GM19455 (cell line): ENCODE measurements at regions not wholly inside any gene's neighbourhood (a gene's known extent, or its start where the extent isn't known, plus 50 kb on each side); places are given as distances from the start of the nearest gene placed in this dataset.

Experiments used
- ATAC-seq: cut with Tn5 transposase; IDR thresholded peaks from one replicate; pipeline ENCODE4 v1.9.1; 2021; ENCODE audit not compliant: unreplicated experiment

DNA sequence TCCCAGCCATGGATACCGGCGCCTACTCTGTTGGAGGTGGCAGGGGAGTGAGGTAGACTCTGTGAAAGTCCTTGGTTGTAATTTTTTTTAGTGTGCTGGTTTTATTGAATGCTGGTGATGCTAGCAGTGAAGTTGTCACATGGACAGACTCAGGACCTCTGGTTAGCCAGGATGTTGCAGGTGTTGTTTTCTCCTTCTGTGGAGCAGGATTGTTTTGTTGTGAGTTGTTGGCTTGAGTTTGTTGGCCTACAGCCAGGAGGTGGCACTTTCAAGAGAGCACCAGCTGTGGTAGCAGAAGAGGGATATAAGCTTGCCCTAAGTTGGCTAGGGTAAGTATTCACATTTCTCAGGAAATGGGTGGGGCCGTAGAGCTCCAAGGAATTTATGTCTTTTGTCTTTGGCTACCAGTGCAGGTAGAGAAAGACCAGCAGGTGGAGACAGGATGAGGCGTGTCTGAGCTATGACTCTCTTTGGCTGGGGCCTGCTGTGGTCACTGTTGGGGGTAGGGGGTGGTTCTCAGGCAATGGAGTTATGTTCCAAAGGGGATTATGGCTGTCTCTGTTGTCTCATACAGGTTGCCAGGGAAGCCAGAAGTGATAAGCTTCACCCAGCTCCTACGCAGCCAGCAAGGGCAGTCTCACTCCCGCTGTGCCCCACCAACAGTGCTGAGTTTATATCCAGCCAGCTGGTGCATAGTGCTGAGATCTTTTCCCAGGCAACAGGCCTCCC is 248.7 kb downstream of the TAF11L14 start:
- ATAC-seq: no peak

DNA sequence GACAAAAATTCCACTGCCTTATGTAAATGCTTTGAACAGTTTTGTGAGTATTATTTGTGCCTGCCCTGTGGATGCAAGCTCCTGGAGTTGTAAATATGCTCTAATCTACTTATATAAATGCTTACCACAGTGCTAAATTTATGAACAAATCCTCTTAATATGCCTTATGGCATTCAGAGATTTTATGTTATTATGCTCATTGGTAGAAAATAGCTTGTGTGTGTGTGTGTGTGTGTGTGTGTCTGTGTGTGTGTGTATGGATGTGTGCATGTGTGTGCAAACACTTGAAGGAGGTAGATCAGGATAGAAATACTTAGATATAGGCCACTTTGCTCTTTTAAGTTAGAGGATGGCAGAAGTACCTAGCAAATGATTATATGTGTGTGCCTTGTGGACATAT is 253.9 kb downstream of the TAF11L14 start:
- ATAC-seq: no peak

DNA sequence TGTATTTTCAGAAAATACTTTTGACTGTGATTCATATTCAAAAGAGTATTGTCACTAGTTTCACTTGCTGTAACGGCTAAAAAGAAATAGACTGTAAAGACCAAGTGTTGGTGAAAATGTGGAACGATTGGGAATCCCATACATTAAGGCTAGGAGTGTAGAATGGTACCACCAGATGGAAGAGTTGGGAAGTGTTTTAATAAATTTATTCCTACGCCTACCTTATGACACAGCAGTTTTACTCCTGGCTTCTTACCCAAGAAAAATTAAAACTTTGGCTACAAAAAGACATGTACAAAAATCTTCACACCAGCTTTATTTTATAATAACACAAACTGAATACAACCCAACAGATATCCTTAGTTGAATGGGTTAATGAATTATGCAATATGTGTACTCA is 256.2 kb downstream of the TAF11L14 start:
- no peak for ATAC-seq

DNA sequence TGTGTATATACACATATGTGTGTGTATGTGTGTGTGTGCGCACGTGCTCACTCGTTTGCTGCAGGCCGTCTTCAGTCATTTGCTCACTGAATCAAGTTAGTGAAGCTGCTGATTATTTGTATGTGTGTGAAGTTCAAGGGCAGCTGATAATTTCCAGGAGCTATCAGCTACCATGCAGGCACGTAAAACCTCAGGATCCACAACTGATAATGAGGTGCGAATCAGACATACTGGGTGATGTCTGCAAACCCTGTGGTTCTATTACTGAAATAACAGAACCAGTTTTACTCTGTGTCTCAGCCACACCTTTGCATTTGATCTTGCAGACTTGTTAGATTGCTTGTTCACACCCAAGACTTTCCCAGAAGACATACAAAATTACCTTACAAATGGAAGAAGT is 257.6 kb downstream of the TAF11L14 start:
- no peak for ATAC-seq

DNA sequence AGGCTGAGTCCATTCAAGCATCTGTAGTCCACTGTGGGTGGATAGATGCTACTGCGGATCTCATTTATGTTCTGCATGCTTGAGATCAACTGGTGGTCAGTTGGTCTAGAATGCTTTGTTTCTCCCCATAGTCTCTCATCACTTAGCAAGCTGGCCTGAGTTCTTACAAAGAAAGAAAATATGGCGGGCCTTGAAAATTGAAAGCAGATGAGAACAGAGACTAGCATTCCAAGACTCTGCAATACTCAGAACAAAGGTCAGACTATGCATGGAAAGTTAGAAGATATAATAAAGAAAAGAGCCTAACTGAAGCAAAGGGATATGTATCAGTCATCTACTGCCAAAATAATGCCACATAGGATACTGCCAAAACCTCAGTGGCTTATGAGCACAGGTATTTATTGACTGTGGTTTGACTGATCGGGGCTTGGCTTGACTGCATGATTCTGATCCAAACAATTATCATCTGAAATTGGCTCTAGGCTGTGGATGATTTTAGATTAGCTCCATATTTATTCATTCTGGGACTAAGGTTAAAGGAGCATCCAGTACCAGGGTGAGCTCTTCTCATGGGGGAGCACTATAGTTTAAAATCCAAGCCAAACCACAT is 258.9 kb downstream of the TAF11L14 start:
- no peak for ATAC-seq

DNA sequence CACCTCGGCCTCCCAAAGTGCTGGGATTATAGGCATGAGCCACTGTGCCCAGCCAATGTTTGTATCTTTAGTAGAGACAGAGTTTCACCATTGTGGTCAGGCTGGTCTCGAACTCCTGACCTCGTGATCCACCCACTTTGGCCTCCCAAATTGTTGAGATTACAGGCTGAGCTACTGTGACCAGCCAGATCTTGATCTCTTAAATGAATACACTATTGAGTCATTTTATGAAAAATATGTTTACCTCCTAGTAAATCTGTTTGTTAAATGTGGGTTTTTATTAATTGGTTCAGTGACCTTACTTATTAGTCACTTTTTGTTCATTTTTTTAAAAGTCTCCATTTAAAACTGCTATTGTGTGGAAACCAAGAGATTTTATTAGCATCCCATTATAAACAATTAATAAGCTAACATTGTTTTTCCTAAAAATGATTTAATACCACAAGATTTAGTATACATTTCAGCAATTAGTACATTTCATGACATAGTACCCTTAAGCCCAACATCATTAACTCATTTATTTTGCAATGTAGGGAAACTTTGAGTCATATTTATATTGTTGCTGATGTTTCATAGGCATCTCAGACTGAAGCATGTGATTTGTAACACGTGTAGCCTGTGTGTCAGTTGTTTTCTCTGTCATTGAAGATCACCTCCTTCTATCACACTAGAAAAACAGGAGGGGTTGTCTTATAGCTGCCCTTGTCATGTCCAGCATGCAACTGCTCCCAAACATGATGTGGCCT is 261.2 kb downstream of the TAF11L14 start:
- ATAC-seq: no peak

DNA sequence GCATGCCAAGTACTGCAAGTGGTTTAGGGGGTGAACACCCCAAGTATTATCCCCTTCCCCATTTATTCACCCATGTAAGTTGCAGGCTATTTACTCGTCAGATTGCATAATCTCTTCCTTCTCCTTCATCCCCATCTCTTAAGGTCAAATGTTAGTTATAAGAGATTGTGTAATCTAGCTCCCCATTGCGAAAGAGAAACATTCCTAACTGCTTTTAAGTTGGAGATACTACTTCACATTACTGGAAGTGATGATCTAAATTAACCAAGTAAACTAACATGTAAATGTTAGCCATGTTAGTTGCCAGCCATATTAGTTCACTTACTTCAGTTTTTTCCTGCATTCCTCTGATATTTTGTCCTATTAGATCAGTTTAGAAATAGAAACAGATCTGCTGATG is 262.3 kb downstream of the TAF11L14 start:
- ATAC-seq: no peak

DNA sequence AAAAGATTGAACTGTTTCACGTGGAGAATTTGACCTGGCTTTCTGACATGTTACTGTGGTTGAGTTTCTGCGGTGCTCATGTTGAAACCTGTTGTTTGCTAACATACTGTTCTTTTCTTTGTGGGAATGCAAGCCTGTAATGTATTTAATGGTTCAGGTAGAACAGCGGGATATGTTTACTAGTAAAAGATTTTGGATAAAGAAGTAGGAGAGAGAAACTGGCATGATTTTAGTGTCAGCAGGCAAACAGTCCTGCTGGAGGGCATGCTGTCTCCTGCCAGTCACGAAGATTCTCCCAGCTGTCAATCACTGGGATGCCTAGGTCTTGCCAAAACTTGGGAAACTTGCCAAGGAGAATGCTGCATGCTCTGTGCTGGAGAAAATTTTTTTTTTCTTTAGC is 263.5 kb downstream of the TAF11L14 start:
- no peak for ATAC-seq

DNA sequence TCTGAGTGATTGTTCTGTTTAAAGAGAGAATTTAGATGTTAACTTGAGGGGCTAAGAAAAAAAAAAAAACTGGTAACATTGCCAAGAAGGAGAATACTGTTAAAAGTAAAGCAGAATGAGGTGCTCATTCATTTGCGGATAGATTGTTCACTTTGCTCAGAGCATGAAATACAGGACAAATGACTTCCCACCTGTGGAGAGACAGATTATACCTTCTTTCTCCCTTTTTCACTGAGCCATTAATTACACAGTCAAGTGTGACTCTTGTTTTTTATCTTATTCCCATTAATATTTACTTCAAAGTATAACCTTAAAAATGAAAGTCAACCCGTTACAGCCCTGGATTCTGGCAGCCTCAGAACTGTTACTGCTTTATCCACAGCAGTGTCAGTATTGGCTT is 264.5 kb downstream of the TAF11L14 start:
- ATAC-seq: no peak

DNA sequence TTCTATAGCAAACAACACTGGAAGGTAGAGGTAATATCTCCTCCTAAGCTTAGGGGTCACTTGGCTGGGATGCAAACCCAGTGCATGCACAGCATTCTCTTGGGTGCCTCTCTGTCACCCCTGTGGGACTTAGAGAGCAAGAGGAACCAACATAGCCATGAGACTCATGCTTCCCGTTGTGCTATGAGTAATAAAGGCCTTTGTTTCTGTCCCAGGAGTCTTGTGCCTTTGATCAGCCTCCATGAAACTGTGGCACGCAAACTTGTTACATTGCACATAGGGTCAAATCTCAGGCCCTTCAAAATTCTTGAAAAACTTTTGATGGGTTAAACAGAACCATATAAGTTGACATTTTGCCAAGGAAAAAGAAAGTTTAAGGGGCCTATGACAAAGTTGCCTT is 272.8 kb downstream of the TAF11L14 start:
- ATAC-seq: no peak

DNA sequence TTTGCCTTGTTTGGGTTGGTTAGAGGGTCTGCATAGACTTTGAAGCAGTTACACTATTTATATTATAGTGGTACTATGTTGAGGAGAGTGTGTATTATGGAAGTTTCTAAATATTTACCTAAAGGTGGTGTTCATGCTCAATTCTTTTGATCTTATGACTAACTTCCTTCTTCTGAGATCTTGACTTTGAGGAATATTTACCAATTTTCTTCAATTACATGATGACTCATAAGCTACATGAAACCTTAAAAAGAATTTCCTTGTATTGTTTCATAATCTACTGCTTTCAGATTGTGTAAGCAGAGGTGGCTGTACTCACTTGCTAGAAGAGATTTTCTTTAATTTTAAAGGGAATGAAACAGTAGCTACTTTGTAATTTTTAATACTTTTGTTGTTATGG is 276.1 kb downstream of the TAF11L14 start:
- no peak for ATAC-seq

DNA sequence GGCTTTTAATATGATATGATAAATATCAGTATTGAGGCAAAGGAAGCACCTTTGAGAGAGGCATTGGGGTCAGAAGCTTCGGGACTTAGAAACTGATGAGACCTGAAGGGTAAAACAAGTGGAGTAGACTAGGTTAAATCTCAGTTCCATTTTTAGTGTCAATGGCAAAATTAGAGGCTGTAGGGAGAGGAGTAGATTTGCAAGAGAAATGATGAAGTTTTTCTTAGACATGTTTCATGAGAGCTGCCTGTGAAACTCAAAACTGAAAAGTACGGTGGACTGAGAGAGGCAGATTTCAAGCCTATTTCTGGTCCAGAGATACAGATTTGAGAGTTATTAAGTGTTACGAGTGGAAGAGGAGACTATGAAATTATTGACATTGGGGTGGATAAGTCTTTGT is 278.5 kb downstream of the TAF11L14 start:
- ATAC-seq: no peak

DNA sequence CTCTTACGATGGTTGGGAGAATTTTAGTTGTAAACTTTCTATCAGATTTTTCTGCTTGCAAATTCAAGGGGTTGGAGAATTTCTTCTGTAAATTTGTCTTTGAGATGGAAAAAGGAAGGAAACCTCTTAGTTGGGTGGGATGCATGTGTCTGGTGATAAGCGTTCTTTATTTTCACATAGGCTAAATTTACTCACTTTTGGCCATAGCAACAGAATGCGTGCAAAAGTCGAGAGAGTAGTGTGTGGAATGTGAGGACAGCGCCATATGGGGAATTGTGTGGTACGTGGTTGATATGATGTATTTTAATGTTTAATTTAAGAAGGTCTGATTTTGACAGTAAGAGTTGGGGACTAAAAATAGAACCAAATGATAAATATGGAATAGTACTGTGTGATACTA is 282.2 kb downstream of the TAF11L14 start:
- ATAC-seq: no peak

DNA sequence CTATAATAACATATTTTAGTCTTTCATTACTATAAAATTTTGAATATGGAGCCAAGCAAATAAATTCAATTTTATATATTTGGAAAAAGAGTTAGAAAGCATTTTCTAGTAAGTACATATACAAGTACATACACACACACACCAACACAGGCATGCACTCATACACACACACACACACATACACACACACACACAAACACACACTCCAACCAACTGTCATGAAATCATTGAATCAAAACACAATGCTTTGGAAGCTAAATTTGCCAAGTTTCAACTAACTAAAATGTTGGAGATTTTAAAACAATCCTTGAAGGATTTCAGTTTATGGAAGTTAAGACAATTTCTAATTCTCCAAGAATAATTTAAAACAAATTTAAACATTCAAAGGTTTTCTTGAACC is 283.2 kb downstream of the TAF11L14 start:
- no peak for ATAC-seq

DNA sequence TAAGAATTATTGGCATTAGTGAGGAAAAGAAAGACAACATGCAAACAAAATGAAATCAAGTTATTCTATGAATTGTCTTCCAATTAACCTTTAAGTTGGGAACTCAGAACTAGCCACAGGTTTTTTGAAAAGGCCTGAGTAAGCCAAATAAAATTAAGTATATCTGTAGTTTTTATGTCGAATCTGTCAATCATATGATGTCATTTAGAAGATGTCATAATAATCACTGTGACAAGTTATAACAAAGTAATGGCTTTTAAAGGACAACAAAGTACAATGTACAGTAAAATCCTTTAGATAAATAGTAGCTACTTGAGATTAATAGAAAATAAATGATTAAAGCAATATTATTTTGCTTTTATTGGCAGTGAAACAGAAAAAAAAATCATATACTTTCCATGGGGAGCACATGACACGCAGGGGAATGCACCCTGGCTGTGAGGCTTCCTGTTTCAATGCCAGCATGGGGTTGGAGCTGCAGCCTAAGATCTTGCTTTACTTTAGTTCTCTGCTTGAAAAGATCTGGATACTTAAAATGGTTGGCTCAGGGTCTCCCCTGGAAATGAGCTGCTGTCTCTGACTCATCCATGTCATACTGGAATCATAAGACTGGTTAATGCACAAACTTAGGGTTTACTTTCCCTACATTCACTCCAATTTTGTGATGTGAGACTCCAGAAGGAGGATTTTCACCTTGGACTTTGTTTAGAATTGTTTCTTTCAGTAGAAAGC is 284.3 kb downstream of the TAF11L14 start:
- ATAC-seq: no peak

DNA sequence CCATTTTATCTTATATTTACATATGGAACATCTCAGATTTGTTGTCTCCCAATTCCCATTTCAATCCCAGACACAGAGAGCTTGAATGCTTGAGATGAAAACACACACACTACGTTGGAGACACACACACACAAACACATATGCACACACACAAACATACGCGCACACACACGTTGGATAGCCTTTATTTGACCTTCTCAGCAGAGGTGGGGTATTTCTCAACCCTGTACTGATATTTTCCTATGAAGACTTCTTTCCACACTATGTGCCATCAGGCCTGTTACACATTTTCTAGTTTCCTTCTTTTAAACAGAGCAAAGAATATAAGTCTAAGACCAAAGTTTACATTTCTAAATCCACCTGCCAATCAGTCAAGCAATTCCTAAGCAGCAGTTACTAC is 291.0 kb downstream of the TAF11L14 start:
- no peak for ATAC-seq

DNA sequence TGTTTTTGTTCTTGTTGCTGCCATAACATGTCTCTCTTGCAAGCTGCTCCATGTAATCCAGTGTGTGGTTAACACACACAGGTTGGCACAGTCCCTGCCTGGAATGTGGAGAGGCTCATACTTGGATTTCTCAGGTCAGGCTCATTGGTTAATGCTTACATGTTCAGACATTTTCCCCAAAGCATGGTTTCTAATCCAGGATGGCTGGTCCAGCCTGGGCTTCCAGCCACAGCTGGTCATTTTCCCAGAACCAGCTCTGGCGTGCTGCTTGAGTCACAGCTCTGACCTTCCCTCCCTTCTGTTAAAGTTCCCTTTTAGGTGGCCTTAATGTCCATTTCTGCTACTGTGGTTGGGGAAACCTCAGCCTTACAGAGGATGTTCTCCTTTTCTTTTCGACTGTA is 294.3 kb downstream of the TAF11L14 start:
- ATAC-seq: no peak

DNA sequence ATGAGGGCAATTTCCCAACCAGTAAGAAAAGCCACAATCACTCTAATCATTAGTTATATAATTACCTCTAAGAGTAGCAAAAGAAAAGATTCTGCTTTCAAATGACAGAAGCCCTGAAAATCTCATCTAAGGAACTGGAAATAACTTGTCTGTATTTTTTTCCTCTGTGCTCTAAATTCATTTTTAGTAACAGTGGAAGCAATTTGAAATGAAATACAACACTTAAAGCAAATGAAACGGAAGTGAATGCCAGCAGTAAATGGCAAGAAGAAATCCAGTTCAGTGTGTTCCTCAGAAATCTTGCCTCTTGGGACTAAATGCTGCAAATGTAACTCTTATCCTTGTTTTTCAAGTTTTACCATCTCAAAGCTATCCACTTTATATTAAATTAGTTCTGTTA is 294.9 kb downstream of the TAF11L14 start:
- no peak for ATAC-seq

DNA sequence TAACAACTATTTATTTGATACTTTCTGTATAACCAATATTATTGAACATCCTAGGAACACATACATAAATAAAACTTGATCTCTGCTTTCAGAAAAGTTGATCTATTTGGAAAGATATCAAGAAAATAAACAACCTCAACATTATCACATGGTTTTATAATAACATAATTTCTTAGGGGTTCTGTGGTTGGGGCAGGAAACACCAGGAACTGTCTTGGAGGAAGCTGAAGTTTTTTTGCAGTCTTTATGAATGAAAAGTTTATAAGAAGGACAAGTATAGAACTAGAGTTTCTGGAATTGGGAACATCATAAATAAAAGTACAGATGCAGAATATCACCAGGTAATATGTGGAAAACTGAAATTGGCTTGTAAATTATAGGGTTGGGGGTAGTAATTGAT is 296.1 kb downstream of the TAF11L14 start:
- no peak for ATAC-seq

DNA sequence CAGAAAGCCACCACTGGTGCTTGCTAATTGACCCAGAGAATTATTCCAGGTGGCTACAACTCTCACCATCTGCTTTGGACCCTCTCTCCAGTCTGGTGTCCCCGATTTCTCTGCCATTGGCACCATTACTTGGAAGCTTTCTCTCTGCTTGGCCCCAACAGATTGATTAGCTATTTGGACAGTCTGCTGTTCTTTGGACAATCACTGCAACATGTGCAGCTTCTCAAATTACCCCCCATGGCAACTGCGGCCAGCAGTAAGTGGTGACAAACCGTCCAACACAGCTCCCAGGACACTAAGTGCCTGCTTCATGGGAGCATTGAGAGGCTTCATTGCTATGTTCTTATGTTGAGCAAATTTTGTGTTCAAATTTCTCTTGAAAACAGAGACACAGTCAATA is 309.8 kb downstream of the TAF11L14 start:
- ATAC-seq: no peak

DNA sequence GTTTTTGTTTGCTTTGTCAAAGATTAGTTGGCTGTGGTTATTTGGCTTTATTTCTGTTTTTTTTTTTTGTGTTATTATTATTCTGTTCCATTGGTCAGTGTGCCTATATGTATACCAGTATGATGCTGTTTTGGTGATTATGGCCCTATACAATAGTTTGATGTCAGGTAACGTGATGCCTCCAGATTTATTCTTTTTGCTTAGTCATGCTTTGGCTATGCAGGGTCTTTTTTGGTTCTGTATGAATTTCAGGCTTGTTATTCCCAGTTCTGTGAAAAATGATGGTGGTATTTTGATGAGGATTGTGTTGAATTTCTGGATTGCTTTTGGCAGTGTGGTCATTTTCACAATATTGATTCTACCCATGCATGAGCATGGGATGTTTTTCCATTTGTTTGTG is 312.8 kb downstream of the TAF11L14 start:
- no peak for ATAC-seq
